Right atrium auricular region (tissue), 2 donors: ENCODE measurements at regions not wholly inside any gene's neighbourhood (a gene's known extent, or its start where the extent isn't known, plus 50 kb on each side); places are given as distances from the start of the nearest gene placed in this dataset.

Experiments
- DNase-seq: peaks from one replicate; pipeline ENCODE4 v3.0.0-alpha.2; 2019; ENCODE audit warnings: low spot score
- H3K27ac ChIP-seq, 2 donors: fragments of 200-600 bp; sonication (generic); 1 replicate in 1 of 2; 2 replicates in 1 of 2; pipeline ENCODE4 v1.5.1; 2016 to 2019
- H3K27me3 ChIP-seq, 2 donors: fragments of 200-600 bp; sonication (generic); one replicate each; pipeline versions ENCODE4 v1.5.1 to v1.6.0; 2017 to 2019
- H3K36me3 ChIP-seq: fragments of 200-600 bp; sonication (generic); one replicate; pipeline ENCODE4 v1.5.1; 2016
- H3K4me1 ChIP-seq, 2 donors: fragments of 200-600 bp; sonication (generic); one replicate each; pipeline versions ENCODE4 v1.5.1 to v1.6.0; 2017 to 2019
- H3K4me3 ChIP-seq, 2 donors: fragments of 200-600 bp; sonication (generic); 1 replicate in 1 of 2; 2 replicates in 1 of 2; pipeline ENCODE4 v1.5.1; 2017 to 2019; ENCODE audit warnings: mild to moderate bottlenecking in 1 of 2, moderate library complexity in 1 of 2
- H3K9me3 ChIP-seq, 2 donors: fragments of 200-600 bp; sonication (generic); one replicate each; pipeline ENCODE4 v1.5.1; 2019
- TF ChIP-seq, protein P1 (sequence below), 2 donors: fragments of 200-600 bp; sonication (generic); IDR thresholded peaks; one replicate each; pipeline ENCODE4 v1.5.1; 2019; ENCODE audit warnings: antibody characterized with exemption in 2 of 2

- TF ChIP-seq, protein P1, sequence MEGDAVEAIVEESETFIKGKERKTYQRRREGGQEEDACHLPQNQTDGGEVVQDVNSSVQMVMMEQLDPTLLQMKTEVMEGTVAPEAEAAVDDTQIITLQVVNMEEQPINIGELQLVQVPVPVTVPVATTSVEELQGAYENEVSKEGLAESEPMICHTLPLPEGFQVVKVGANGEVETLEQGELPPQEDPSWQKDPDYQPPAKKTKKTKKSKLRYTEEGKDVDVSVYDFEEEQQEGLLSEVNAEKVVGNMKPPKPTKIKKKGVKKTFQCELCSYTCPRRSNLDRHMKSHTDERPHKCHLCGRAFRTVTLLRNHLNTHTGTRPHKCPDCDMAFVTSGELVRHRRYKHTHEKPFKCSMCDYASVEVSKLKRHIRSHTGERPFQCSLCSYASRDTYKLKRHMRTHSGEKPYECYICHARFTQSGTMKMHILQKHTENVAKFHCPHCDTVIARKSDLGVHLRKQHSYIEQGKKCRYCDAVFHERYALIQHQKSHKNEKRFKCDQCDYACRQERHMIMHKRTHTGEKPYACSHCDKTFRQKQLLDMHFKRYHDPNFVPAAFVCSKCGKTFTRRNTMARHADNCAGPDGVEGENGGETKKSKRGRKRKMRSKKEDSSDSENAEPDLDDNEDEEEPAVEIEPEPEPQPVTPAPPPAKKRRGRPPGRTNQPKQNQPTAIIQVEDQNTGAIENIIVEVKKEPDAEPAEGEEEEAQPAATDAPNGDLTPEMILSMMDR (IDR thresholded peaks at IDR 0.05): no peak
- H3K36me3 ChIP-seq: no peaks in the 10 kb centered on the region
Observed at GRCh38 chr12:115755061-115755724, 522.3 kb downstream of the MED13L start.

GRCh38 chr12:115752913-115753726, 524.4 kb downstream of the MED13L start:
- no peak overlapping the region for H3K27ac ChIP-seq
- H3K9me3 ChIP-seq: no peaks in the 10 kb centered on the region
- H3K4me1 ChIP-seq: peaks cover 0 to 4% of the 10 kb centered on the region in 2 donors
- TF ChIP-seq, protein P1 (IDR thresholded peaks at IDR 0.05): peak; percentile 26 to 75
- H3K36me3 ChIP-seq: no peaks in the 10 kb centered on the region
- H3K4me3 ChIP-seq: no peak overlapping the region
- no peaks in the 10 kb centered on the region for H3K27me3 ChIP-seq
- peak; percentile 59 for DNase-seq

More at GRCh38 chr12:115755061-115755724, 522.3 kb downstream of the MED13L start:
- DNase-seq: no peak
- Histone ChIP-seq H3K27ac (no peak overlapping the region), H3K4me1 (peaks cover 0 to 4% of the 10 kb centered on the region in 2 donors), H3K27me3 (no peaks in the 10 kb centered on the region), H3K4me3 (no peak overlapping the region), H3K9me3 (no peaks in the 10 kb centered on the region)

DNA sequence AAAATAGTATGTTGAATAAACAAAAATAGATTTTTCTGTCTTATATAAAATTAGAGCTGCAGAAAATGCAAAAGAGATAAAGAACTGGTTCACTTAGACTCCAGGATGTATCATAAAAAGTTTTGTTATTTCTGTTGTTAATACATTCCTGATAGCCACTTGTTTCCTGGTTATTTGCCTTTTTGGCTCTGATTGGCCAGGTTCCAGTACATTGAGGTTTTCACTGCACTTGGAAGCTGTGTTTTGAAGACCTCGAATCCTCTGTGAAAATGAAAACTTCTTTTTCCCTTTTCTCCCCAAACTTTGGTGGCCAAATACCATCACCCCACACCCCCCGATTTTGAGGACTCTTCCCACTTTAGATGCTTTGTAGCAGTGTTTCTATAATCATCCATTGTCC, 525.3 kb downstream of the MED13L start:
- TF ChIP-seq, protein P1 (IDR thresholded peaks at IDR 0.05): no peak
- no peak for DNase-seq
- Histone ChIP-seq H3K9me3 (no peaks in the 10 kb centered on the region), H3K27ac (no peak overlapping the region), H3K4me1 (peaks cover 0 to 4% of the 10 kb centered on the region in 2 donors), H3K27me3 (no peaks in the 10 kb centered on the region), H3K36me3 (no peaks in the 10 kb centered on the region), H3K4me3 (no peak overlapping the region)

DNA sequence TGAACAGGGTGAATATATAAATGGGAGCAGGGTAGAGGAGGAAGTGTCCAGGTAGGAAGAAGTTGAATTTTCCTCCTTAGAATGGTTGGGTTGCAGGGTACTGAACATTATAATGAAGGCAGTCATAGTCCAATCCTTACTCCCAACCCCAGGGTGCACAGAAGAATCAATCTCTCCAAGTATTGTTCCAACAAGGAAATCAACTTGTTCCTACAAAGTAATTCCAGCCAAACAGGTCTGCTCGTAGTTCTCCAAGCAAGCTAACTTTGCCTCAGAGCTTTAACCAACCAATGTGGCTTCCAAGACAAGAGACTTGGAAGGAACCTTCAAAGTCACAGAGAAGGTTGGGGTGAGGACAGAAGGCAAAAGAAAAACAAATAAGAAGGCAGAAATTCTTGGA, 527.2 kb downstream of the MED13L start:
- Histone ChIP-seq H3K36me3 (no peaks in the 10 kb centered on the region), H3K9me3 (no peaks in the 10 kb centered on the region), H3K4me1 (peaks cover 0 to 4% of the 10 kb centered on the region in 2 donors), H3K27me3 (no peaks in the 10 kb centered on the region), H3K4me3 (no peak overlapping the region), H3K27ac (no peak overlapping the region)
- no peak for DNase-seq
- TF ChIP-seq, protein P1 (IDR thresholded peaks at IDR 0.05): no peak

GRCh38 chr12:115749071-115749841, 528.2 kb downstream of the MED13L start:
- Histone ChIP-seq H3K36me3 (no peaks in the 10 kb centered on the region), H3K27me3 (no peaks in the 10 kb centered on the region), H3K4me3 (no peak overlapping the region), H3K9me3 (peaks cover 0 to 6% of the 10 kb centered on the region in 2 donors), H3K4me1 (peaks cover 0 to 4% of the 10 kb centered on the region in 2 donors), H3K27ac (no peak overlapping the region)
- DNase-seq: no peak
- TF ChIP-seq, protein P1 (IDR thresholded peaks at IDR 0.05): no peak
